ENCODE measurements at regions not wholly inside any gene's neighbourhood (a gene's known extent, or its start where the extent isn't known, plus 50 kb on each side); places are given as distances from the start of the nearest gene placed in this dataset.

- TF ChIP-seq ZNF580 (tag by site-specific recombination; IDR thresholded peaks at IDR 0.05) = no peak
- no peak for TF ChIP-seq SETDB1 (IDR thresholded peaks at IDR 0.05; ENCODE audit: insufficient read length, low read length)
- TF ChIP-seq REST (tag by site-specific recombination; IDR thresholded peaks at IDR 0.05) = no peak
- TF ChIP-seq FEZF1 (tag by site-specific recombination; IDR thresholded peaks at IDR 0.05) = no peak
- TF ChIP-seq ZNF585B (tag by site-specific recombination; IDR thresholded peaks at IDR 0.05) = no peak
- TF ChIP-seq PRDM4 (tag by site-specific recombination; IDR thresholded peaks at IDR 0.05) = no peak
- TF ChIP-seq CTCF (tag by site-specific recombination; IDR thresholded peaks at IDR 0.05) = no peak
- TF ChIP-seq ZNF561 (tag by site-specific recombination; IDR thresholded peaks at IDR 0.05; ENCODE audit: borderline replicate concordance) = no peak
- no peak for TF ChIP-seq ELK4 (IDR thresholded peaks at IDR 0.05; ENCODE audit: borderline replicate concordance, low read depth, low read length)
These were observed 474.2 kb downstream of the GADD45G start for GRCh38 chr9:90078988-90079421.
